HuH-7.5 (cell line): ENCODE measurements at regions not wholly inside any gene's neighbourhood (a gene's known extent, or its start where the extent isn't known, plus 50 kb on each side); places are given as distances from the start of the nearest gene placed in this dataset.
"Not testable (repeated sequence)": the region's sequence is repeated elsewhere in the genome, so short reads cannot be mapped to it uniquely, and the experiment has no call there.

Experiments used
- DNase-seq: peaks from one replicate; pipeline ENCODE4 v3.0.0; 2011; ENCODE audit warnings: low spot score

GRCh38 chr1:47661040-47661439 lies 223.2 kb downstream of the FOXD2 start:
- DNase-seq, result no peak

GRCh38 chr1:47662068-47662467 lies 224.2 kb downstream of the FOXD2 start:
- DNase-seq, result no peak

GRCh38 chr1:47663286-47663685 lies 225.4 kb downstream of the FOXD2 start:
- DNase-seq, result no peak

GRCh38 chr1:47664356-47664755 lies 226.5 kb downstream of the FOXD2 start:
- no peak for DNase-seq

- DNase-seq, result not testable (repeated sequence)
Measured at GRCh38 chr1:47664896-47665295, 227.1 kb downstream of the FOXD2 start.

- DNase-seq, result no peak
Measured at GRCh38 chr1:47669081-47669585, 231.3 kb downstream of the FOXD2 start.

GRCh38 chr1:47672622-47673021 lies 234.8 kb downstream of the FOXD2 start:
- no peak for DNase-seq

GRCh38 chr1:47674189-47674588 lies 236.3 kb downstream of the FOXD2 start:
- DNase-seq, result no peak

- DNase-seq, result no peak
Measured at GRCh38 chr1:47675047-47675675, 237.3 kb downstream of the FOXD2 start.

- DNase-seq, result no peak
Measured at GRCh38 chr1:47675721-47676120, 237.9 kb downstream of the FOXD2 start.

GRCh38 chr1:47676311-47677054 lies 238.6 kb downstream of the FOXD2 start:
- no peak for DNase-seq

GRCh38 chr1:47677241-47677940 lies 239.5 kb downstream of the FOXD2 start:
- DNase-seq, result no peak

GRCh38 chr1:47678464-47678980 lies 240.7 kb downstream of the FOXD2 start:
- no peak for DNase-seq

GRCh38 chr1:47679301-47679791 lies 241.5 kb downstream of the FOXD2 start:
- no peak for DNase-seq

GRCh38 chr1:47679826-47680225 lies 242.0 kb downstream of the FOXD2 start:
- DNase-seq, result no peak

GRCh38 chr1:47680815-47681475 lies 243.1 kb downstream of the FOXD2 start:
- DNase-seq, result no peak

GRCh38 chr1:47681735-47682134 lies 243.9 kb downstream of the FOXD2 start:
- no peak for DNase-seq

GRCh38 chr1:47682198-47682597 lies 244.4 kb downstream of the FOXD2 start:
- no peak for DNase-seq

- DNase-seq, result no peak
Measured at GRCh38 chr1:47682786-47683350, 245.0 kb downstream of the FOXD2 start.

GRCh38 chr1:47683401-47683800 lies 245.6 kb downstream of the FOXD2 start:
- no peak for DNase-seq

GRCh38 chr1:47684518-47684917 lies 246.7 kb downstream of the FOXD2 start:
- no peak for DNase-seq
